ENCODE measurements at regions not wholly inside any gene's neighbourhood (a gene's known extent, or its start where the extent isn't known, plus 50 kb on each side); places are given as distances from the start of the nearest gene placed in this dataset.

GRCh38 chr12:77323788-77324415 is 258.5 kb upstream of the E2F7 start:
- no peak for TF ChIP-seq CTCF (IDR thresholded peaks at IDR 0.05; ENCODE audit: extremely low read depth, missing control alignments)
- DNase-seq (ENCODE audit: low spot score), result no peak

GRCh38 chr12:77319166-77319565 is 253.8 kb upstream of the E2F7 start:
- no peak for DNase-seq (ENCODE audit: low spot score)
- TF ChIP-seq CTCF (IDR thresholded peaks at IDR 0.05; ENCODE audit: extremely low read depth, missing control alignments), result no peak

GRCh38 chr12:77315407-77315806 is 250.0 kb upstream of the E2F7 start:
- TF ChIP-seq CTCF (IDR thresholded peaks at IDR 0.05; ENCODE audit: extremely low read depth, missing control alignments), result no peak
- no peak for DNase-seq (ENCODE audit: low spot score)

- no peak for TF ChIP-seq CTCF (IDR thresholded peaks at IDR 0.05; ENCODE audit: extremely low read depth, missing control alignments)
- no peak for DNase-seq (ENCODE audit: low spot score)
Observed at GRCh38 chr12:77314378-77315052, 249.1 kb upstream of the E2F7 start.

- no peak for TF ChIP-seq CTCF (IDR thresholded peaks at IDR 0.05; ENCODE audit: extremely low read depth, missing control alignments)
- no peak for DNase-seq (ENCODE audit: low spot score)
Observed at GRCh38 chr12:77308056-77308455, 242.7 kb upstream of the E2F7 start.

GRCh38 chr12:77300811-77301210 is 235.4 kb upstream of the E2F7 start:
- TF ChIP-seq CTCF (IDR thresholded peaks at IDR 0.05; ENCODE audit: extremely low read depth, missing control alignments), result no peak

GRCh38 chr12:77299910-77300669 is 234.7 kb upstream of the E2F7 start:
- no peak for DNase-seq (ENCODE audit: low spot score)
- TF ChIP-seq CTCF (IDR thresholded peaks at IDR 0.05; ENCODE audit: extremely low read depth, missing control alignments), result no peak

More at GRCh38 chr12:77300811-77301210, 235.4 kb upstream of the E2F7 start:
- no peak for DNase-seq (ENCODE audit: low spot score)
